Eye (tissue), 1 donor: ENCODE measurements at regions not wholly inside any gene's neighbourhood (a gene's known extent, or its start where the extent isn't known, plus 50 kb on each side); places are given as distances from the start of the nearest gene placed in this dataset.
"Not testable (repeated sequence)": the region's sequence is repeated elsewhere in the genome, so short reads cannot be mapped to it uniquely, and the experiment has no call there.

ENCODE experiments used
- DNase-seq: peaks from one replicate; pipeline ENCODE4 v3.0.0-alpha.2; 2015

- no peak for DNase-seq
Measured at GRCh38 chr14:48193893-48194292, 518.5 kb upstream of the MDGA2 start.

- DNase-seq: not testable (repeated sequence)
Measured at GRCh38 chr14:48149624-48150023, 474.2 kb upstream of the MDGA2 start.

- no peak for DNase-seq
Measured at GRCh38 chr14:48140804-48141203, 465.4 kb upstream of the MDGA2 start.

GRCh38 chr14:48129472-48129871, 454.1 kb upstream of the MDGA2 start:
- no peak for DNase-seq

GRCh38 chr14:48127674-48128073, 452.3 kb upstream of the MDGA2 start:
- no peak for DNase-seq

- DNase-seq: peak; percentile 11
Measured at GRCh38 chr14:48125654-48126053, 450.2 kb upstream of the MDGA2 start.

- no peak for DNase-seq
Measured at GRCh38 chr14:48113713-48114112, 438.3 kb upstream of the MDGA2 start.

GRCh38 chr14:48111151-48111550, 435.7 kb upstream of the MDGA2 start:
- no peak for DNase-seq

- no peak for DNase-seq
Measured at GRCh38 chr14:48107646-48108045, 432.2 kb upstream of the MDGA2 start.

- no peak for DNase-seq
Measured at GRCh38 chr14:48096897-48097296, 421.5 kb upstream of the MDGA2 start.

GRCh38 chr14:48086516-48086915, 411.1 kb upstream of the MDGA2 start:
- no peak for DNase-seq

GRCh38 chr14:48075487-48075886, 400.1 kb upstream of the MDGA2 start:
- no peak for DNase-seq

GRCh38 chr14:48052973-48053372, 377.6 kb upstream of the MDGA2 start:
- DNase-seq: no peak

- DNase-seq: no peak
Measured at GRCh38 chr14:48035836-48036235, 360.4 kb upstream of the MDGA2 start.

GRCh38 chr14:48027115-48027514, 351.7 kb upstream of the MDGA2 start:
- no peak for DNase-seq

- DNase-seq: no peak
Measured at GRCh38 chr14:48023881-48024280, 348.5 kb upstream of the MDGA2 start.

- DNase-seq: not testable (repeated sequence)
Measured at GRCh38 chr14:48011484-48011883, 336.1 kb upstream of the MDGA2 start.

GRCh38 chr14:48008646-48009045, 333.2 kb upstream of the MDGA2 start:
- DNase-seq: no peak

- DNase-seq: no peak
Measured at GRCh38 chr14:48005986-48006385, 330.6 kb upstream of the MDGA2 start.

GRCh38 chr14:47993883-47994282, 318.5 kb upstream of the MDGA2 start:
- no peak for DNase-seq

GRCh38 chr14:47988175-47988574, 312.8 kb upstream of the MDGA2 start:
- no peak for DNase-seq

GRCh38 chr14:47978871-47979270, 303.5 kb upstream of the MDGA2 start:
- no peak for DNase-seq

GRCh38 chr14:47976139-47976538, 300.7 kb upstream of the MDGA2 start:
- no peak for DNase-seq

- peak; percentile 75 for DNase-seq
Measured at GRCh38 chr14:47966076-47966810, 290.8 kb upstream of the MDGA2 start.

- DNase-seq: no peak
Measured at GRCh38 chr14:47961634-47962033, 286.2 kb upstream of the MDGA2 start.
